Osteoblast (primary cell): ENCODE measurements at regions not wholly inside any gene's neighbourhood (a gene's known extent, or its start where the extent isn't known, plus 50 kb on each side); places are given as distances from the start of the nearest gene placed in this dataset.

ENCODE experiments used
- DNase-seq: peaks from one replicate; pipeline ENCODE4 v3.0.0; 2011; ENCODE audit warnings: low spot score, mixed read lengths; ENCODE audit not compliant: insufficient read length; ENCODE audit errors: missing footprints
- H2AFZ ChIP-seq: 2 replicates; pipeline ENCODE4 v1.6.0; 2011; ENCODE audit warnings: mild to moderate bottlenecking, low read length
- H3K27ac ChIP-seq: 2 replicates; pipeline ENCODE4 v1.5.1; 2011; ENCODE audit warnings: mild to moderate bottlenecking, low read depth, low read length, moderate library complexity
- H3K27me3 ChIP-seq: 2 replicates; pipeline ENCODE4 v1.6.0; 2012; ENCODE audit warnings: mild to moderate bottlenecking, control low read depth, inconsistent platforms, low read length, moderate library complexity; ENCODE audit not compliant: insufficient read depth
- H3K36me3 ChIP-seq: 2 replicates; pipeline ENCODE4 v1.5.1; 2011; ENCODE audit warnings: mild to moderate bottlenecking, low read length, control low read depth, moderate library complexity; ENCODE audit not compliant: insufficient read depth
- H3K4me1 ChIP-seq: 2 replicates; pipeline ENCODE4 v1.5.1; 2011; ENCODE audit warnings: mild to moderate bottlenecking, low read length, control low read depth, moderate library complexity; ENCODE audit not compliant: insufficient read depth
- H3K4me2 ChIP-seq: 2 replicates; pipeline ENCODE4 v1.6.0; 2011; ENCODE audit warnings: mild to moderate bottlenecking, low read length; ENCODE audit not compliant: insufficient read depth
- H3K4me3 ChIP-seq: fragments of 200-600 bp; sonication (generic); 3 replicates; pipeline ENCODE4 v1.5.1; 2012; ENCODE audit warnings: mild to moderate bottlenecking, low read length, inconsistent platforms; ENCODE audit not compliant: insufficient read depth
- H3K79me2 ChIP-seq: 2 replicates; pipeline ENCODE4 v1.6.0; 2012; ENCODE audit warnings: mild to moderate bottlenecking, low read length, control low read depth, inconsistent platforms; ENCODE audit not compliant: insufficient read depth
- H3K9me3 ChIP-seq: 2 replicates; pipeline ENCODE4 v1.5.1; 2011; ENCODE audit warnings: low read depth, low read length, control low read depth
- H4K20me1 ChIP-seq: 2 replicates; pipeline ENCODE4 v1.6.0; 2012; ENCODE audit warnings: mild to moderate bottlenecking, low read length, control low read depth; ENCODE audit not compliant: insufficient read depth
- CTCF ChIP-seq: IDR thresholded peaks from 2 replicates; pipeline ENCODE4 v1.5.1; 2011; ENCODE audit warnings: mild to moderate bottlenecking, low read depth, low read length, moderate library complexity; ENCODE audit errors: extremely low read depth

GRCh38 chr10:108616559-108617285 is 1306.6 kb downstream of the XPNPEP1 start:
- Histone ChIP-seq H3K9me3 (no peaks in the 10 kb centered on the region), H3K36me3 (no peaks in the 10 kb centered on the region), H3K27ac (no peak overlapping the region), H3K4me2 (no peak overlapping the region), H3K4me3 (no peak overlapping the region), H3K27me3 (no peaks in the 10 kb centered on the region), H3K4me1 (no peaks in the 10 kb centered on the region), H3K79me2 (no peaks in the 10 kb centered on the region), H2AFZ (no peak overlapping the region), H4K20me1 (no peaks in the 10 kb centered on the region)
- no peak for DNase-seq
- TF ChIP-seq CTCF: no peak

- DNase-seq: no peak
- no peaks in the 10 kb centered on the region for H3K9me3 ChIP-seq
Observed at GRCh38 chr10:108615576-108616320, 1307.6 kb downstream of the XPNPEP1 start.

GRCh38 chr10:108612485-108612884 is 1310.8 kb downstream of the XPNPEP1 start:
- no peaks in the 10 kb centered on the region for H3K4me1 ChIP-seq
- no peaks in the 10 kb centered on the region for H3K79me2 ChIP-seq
- H2AFZ ChIP-seq: no peak overlapping the region
- H3K4me2 ChIP-seq: no peak overlapping the region
- no peak overlapping the region for H3K27ac ChIP-seq
- H4K20me1 ChIP-seq: no peaks in the 10 kb centered on the region
- H3K27me3 ChIP-seq: no peaks in the 10 kb centered on the region
- no peaks in the 10 kb centered on the region for H3K9me3 ChIP-seq
- no peak for TF ChIP-seq CTCF
- no peak for DNase-seq
- H3K36me3 ChIP-seq: no peaks in the 10 kb centered on the region
- H3K4me3 ChIP-seq: no peak overlapping the region

More at GRCh38 chr10:108615576-108616320, 1307.6 kb downstream of the XPNPEP1 start:
- Histone ChIP-seq H3K4me1 (no peaks in the 10 kb centered on the region), H3K27ac (no peak overlapping the region), H3K4me2 (no peak overlapping the region), H3K79me2 (no peaks in the 10 kb centered on the region), H3K4me3 (no peak overlapping the region), H4K20me1 (no peaks in the 10 kb centered on the region), H2AFZ (no peak overlapping the region), H3K36me3 (no peaks in the 10 kb centered on the region), H3K27me3 (no peaks in the 10 kb centered on the region)
- TF ChIP-seq CTCF: no peak

- H3K4me2 ChIP-seq: no peak overlapping the region
Observed at GRCh38 chr10:108608860-108609259, 1314.5 kb downstream of the XPNPEP1 start.

More at GRCh38 chr10:108608860-108609259, 1314.5 kb downstream of the XPNPEP1 start:
- no peaks in the 10 kb centered on the region for H3K4me1 ChIP-seq
- H3K27me3 ChIP-seq: no peaks in the 10 kb centered on the region
- no peak overlapping the region for H3K4me3 ChIP-seq
- H3K36me3 ChIP-seq: no peaks in the 10 kb centered on the region
- H3K9me3 ChIP-seq: no peaks in the 10 kb centered on the region
- DNase-seq: no peak
- no peak overlapping the region for H2AFZ ChIP-seq
- H3K27ac ChIP-seq: no peak overlapping the region
- no peaks in the 10 kb centered on the region for H4K20me1 ChIP-seq
- no peaks in the 10 kb centered on the region for H3K79me2 ChIP-seq
- TF ChIP-seq CTCF: no peak
